ENCODE measurements at regions not wholly inside any gene's neighbourhood (a gene's known extent, or its start where the extent isn't known, plus 50 kb on each side); places are given as distances from the start of the nearest gene placed in this dataset.

GRCh38 chr12:25395227-25395626, 144.5 kb upstream of the KRAS start:
- TF ChIP-seq EZH2 (IDR thresholded peaks at IDR 0.05; ENCODE audit: borderline replicate concordance, low read depth, low read length, poor library complexity, severe bottlenecking) (no peak), CTCF (conservative IDR thresholded peaks at IDR 0.05; ENCODE audit: low read depth, low read length) (no peak)
